ENCODE measurements at regions not wholly inside any gene's neighbourhood (a gene's known extent, or its start where the extent isn't known, plus 50 kb on each side); places are given as distances from the start of the nearest gene placed in this dataset.

DNA sequence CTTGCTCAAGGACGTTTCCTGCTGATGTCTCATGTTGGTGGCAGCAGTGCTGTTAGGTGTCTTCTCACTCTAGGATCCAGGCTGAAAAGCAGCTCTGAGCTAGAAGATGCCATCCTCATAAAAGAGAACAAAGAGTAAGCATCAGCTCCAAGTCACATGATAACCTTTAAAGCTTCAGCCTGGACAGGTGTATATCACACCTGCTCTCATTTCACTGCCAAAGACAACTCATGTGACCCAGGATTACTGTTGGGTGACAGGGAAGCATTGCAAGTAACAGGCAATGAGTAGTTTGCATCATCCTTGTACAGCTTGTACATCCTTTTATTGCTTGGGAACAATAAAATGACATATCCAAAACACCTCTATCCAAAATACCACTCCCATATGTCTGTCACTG lies 423.4 kb upstream of the DPP6 start:
- TF ChIP-seq EZH2phosphoT487 (IDR thresholded peaks at IDR 0.05; ENCODE audit: insufficient read depth, low read depth) (no peak), EZH2 (IDR thresholded peaks at IDR 0.05; ENCODE audit: insufficient read depth, poor library complexity, severe bottlenecking) (no peak)
